OCI-LY1 (cell line): ENCODE measurements at regions not wholly inside any gene's neighbourhood (a gene's known extent, or its start where the extent isn't known, plus 50 kb on each side); places are given as distances from the start of the nearest gene placed in this dataset.

Experiments used
- CTCF ChIP-seq: fragments of 200-600 bp; sonication (generic), shearing (Covaris generic); IDR thresholded peaks from 2 replicates; pipeline ENCODE4 v1.5.1; 2017; ENCODE audit warnings: mild to moderate bottlenecking, antibody characterized with exemption, low read length, moderate library complexity, mixed read lengths
- EZH2 ChIP-seq: fragments of 200-600 bp; sonication (generic), shearing (Covaris generic); IDR thresholded peaks from 2 replicates; pipeline ENCODE4 v1.8.0; 2017; ENCODE audit warnings: borderline replicate concordance, mixed run types, mild to moderate bottlenecking, antibody characterized with exemption, low read length, moderate library complexity, mixed read lengths

- TF ChIP-seq EZH2, result no peak
- no peak for TF ChIP-seq CTCF
Observed at GRCh38 chr4:89177807-89178206, 66.5 kb downstream of the TIGD2 start.
